ENCODE measurements at regions not wholly inside any gene's neighbourhood (a gene's known extent, or its start where the extent isn't known, plus 50 kb on each side); places are given as distances from the start of the nearest gene placed in this dataset.
A peak's percentile ranks its signal among the peaks of the same experiment; 100 is the strongest.

- DNase-seq (ENCODE audit: low read depth): no peak
- TF ChIP-seq, protein P1, sequence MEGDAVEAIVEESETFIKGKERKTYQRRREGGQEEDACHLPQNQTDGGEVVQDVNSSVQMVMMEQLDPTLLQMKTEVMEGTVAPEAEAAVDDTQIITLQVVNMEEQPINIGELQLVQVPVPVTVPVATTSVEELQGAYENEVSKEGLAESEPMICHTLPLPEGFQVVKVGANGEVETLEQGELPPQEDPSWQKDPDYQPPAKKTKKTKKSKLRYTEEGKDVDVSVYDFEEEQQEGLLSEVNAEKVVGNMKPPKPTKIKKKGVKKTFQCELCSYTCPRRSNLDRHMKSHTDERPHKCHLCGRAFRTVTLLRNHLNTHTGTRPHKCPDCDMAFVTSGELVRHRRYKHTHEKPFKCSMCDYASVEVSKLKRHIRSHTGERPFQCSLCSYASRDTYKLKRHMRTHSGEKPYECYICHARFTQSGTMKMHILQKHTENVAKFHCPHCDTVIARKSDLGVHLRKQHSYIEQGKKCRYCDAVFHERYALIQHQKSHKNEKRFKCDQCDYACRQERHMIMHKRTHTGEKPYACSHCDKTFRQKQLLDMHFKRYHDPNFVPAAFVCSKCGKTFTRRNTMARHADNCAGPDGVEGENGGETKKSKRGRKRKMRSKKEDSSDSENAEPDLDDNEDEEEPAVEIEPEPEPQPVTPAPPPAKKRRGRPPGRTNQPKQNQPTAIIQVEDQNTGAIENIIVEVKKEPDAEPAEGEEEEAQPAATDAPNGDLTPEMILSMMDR (conservative IDR thresholded peaks at IDR 0.05; ENCODE audit: low read depth, low read length): no peak
- H3K4me3 ChIP-seq (ENCODE audit: low read depth, low read length): no peak overlapping the region
Observed at GRCh38 chr1:106802181-106802580, 254.3 kb upstream of the PRMT6 start.

- TF ChIP-seq, protein P1 (conservative IDR thresholded peaks at IDR 0.05; ENCODE audit: low read depth, low read length): no peak
- no peak overlapping the region for H3K4me3 ChIP-seq (ENCODE audit: low read depth, low read length)
- no peak for DNase-seq (ENCODE audit: low read depth)
Observed at GRCh38 chr1:106814418-106814817, 242.1 kb upstream of the PRMT6 start.

DNA sequence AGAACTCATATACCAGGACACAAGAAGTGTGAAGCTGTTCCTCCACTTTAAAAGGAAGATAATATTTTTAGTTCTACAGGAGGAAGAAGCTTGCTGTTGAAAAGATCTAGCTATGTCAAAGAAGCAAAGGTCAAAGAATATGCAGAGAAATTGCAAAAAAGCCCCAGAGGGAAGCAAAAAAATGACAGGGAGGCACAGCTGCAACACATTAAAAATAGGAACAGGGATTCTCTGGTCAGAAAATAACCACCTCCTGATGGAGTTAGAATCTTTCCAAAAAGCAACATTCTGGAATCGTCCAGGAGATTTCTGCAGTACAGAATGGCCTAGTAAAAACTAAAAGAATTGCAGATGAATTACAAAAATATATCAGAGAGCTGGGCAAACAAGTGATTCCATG lies 238.9 kb upstream of the PRMT6 start:
- no peak for DNase-seq (ENCODE audit: low read depth)
- TF ChIP-seq, protein P1 (conservative IDR thresholded peaks at IDR 0.05; ENCODE audit: low read depth, low read length): no peak

DNA sequence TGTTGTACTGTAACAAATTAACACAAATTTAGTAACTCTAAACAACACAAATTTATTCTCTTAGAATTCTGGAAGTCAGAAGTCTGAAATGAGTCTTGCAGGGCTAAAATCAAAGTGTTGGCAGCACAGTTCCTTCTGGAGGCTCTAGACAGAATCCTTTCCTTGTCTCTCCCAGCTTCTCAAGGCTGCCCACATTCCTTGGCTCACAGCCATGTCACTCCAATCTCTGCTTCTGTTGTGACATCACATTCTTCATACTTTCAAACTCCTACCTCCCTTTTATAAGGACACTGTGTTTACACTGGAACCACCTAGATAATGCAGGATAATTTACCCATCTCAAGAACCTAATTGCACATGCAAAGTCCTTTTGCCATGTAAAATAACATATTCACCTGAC lies 225.0 kb upstream of the PRMT6 start:
- no peak for DNase-seq (ENCODE audit: low read depth)
- TF ChIP-seq, protein P1 (conservative IDR thresholded peaks at IDR 0.05; ENCODE audit: low read depth, low read length): no peak
- H3K4me3 ChIP-seq (ENCODE audit: low read depth, low read length): no peak overlapping the region

More for the DNA sequence above, 238.9 kb upstream of the PRMT6 start:
- H3K4me3 ChIP-seq (ENCODE audit: low read depth, low read length): no peak overlapping the region

- no peak for DNase-seq (ENCODE audit: low read depth)
- no peak overlapping the region for H3K4me3 ChIP-seq (ENCODE audit: low read depth, low read length)
- TF ChIP-seq, protein P1 (conservative IDR thresholded peaks at IDR 0.05; ENCODE audit: low read depth, low read length): no peak
Observed at GRCh38 chr1:106836708-106837107, 219.8 kb upstream of the PRMT6 start.

DNA sequence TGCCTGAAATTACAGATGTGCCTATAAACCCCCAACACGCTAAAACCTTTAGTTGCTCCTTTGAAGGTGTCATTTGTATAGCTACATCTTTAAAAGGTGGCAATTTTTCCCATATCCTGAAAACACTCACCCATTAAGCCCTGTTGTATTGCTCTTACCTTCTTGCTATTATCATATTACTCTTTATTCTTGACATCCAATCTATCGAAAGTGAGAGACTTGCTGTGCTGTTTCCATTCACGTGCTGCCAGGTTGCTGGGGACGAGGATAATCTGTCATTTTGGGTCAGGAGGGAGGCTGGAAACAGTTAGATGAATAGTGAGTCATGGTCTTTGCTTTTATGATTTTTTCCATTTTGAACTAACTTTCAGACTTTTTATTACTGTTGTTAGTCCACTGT lies 213.0 kb upstream of the PRMT6 start:
- DNase-seq (ENCODE audit: low read depth): no peak
- TF ChIP-seq, protein P1 (conservative IDR thresholded peaks at IDR 0.05; ENCODE audit: low read depth, low read length): no peak

DNA sequence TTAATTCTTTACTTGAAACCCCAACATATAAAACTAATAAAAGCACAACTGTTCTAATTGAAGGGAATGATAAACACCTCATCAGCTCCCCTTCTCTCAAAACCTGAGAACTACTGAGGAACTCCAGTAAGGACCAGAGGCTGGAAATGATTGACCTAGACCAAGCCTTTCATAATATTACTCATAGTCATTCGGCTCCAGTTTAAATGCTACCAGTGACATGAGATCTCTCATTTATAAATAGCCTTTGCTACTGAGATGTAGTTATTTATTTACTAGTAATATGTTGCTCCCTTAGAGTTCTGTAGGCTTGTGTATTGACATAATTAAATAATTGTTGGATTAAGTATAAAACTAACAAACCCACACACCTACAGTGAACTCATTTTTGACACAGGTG lies 209.8 kb upstream of the PRMT6 start:
- DNase-seq (ENCODE audit: low read depth): peak; percentile 64
- no peak overlapping the region for H3K4me3 ChIP-seq (ENCODE audit: low read depth, low read length)
- TF ChIP-seq, protein P1 (conservative IDR thresholded peaks at IDR 0.05; ENCODE audit: low read depth, low read length): no peak

More for the DNA sequence above, 213.0 kb upstream of the PRMT6 start:
- H3K4me3 ChIP-seq (ENCODE audit: low read depth, low read length): no peak overlapping the region
